Spinal cord (tissue), 9 donors: ENCODE measurements at regions not wholly inside any gene's neighbourhood (a gene's known extent, or its start where the extent isn't known, plus 50 kb on each side); places are given as distances from the start of the nearest gene placed in this dataset.
"Not testable (repeated sequence)": the region's sequence is repeated elsewhere in the genome, so short reads cannot be mapped to it uniquely, and the experiment has no call there.

Experiments
- DNase-seq, 6 donors: peaks; one replicate each; pipeline versions ENCODE4 v3.0.0 to v3.0.0-alpha.2; 2013 to 2015; ENCODE audit warnings: low spot score in 6 of 6, low read depth in 4 of 6
- H3K27ac ChIP-seq: one replicate; pipeline ENCODE4 v1.5.1; 2013; ENCODE audit warnings: low read depth, low read length, control low read depth
- H3K27me3 ChIP-seq: one replicate; pipeline ENCODE4 v1.6.1; 2013; ENCODE audit warnings: low read length; ENCODE audit not compliant: control insufficient read depth, insufficient read depth
- H3K36me3 ChIP-seq: one replicate; pipeline ENCODE4 v1.6.1; 2013; ENCODE audit warnings: low read length; ENCODE audit not compliant: control insufficient read depth, insufficient read depth
- H3K4me1 ChIP-seq: one replicate; pipeline ENCODE4 v1.6.1; 2013; ENCODE audit warnings: low read length; ENCODE audit not compliant: control insufficient read depth, insufficient read depth
- H3K4me3 ChIP-seq: one replicate; pipeline ENCODE4 v1.5.1; 2013; ENCODE audit warnings: low read depth, low read length, control low read depth
- H3K9me3 ChIP-seq: one replicate; pipeline ENCODE4 v1.6.1; 2013; ENCODE audit warnings: low read length; ENCODE audit not compliant: control insufficient read depth, insufficient read depth
- WGBS: methylation state at CpG from one replicate; pipeline ENCODE4 v1.1.5; 2013; ENCODE audit warnings: missing lambda C conversion rate; ENCODE audit not compliant: insufficient coverage; 5-methylcytosine and 5-hydroxymethylcytosine counted together
- donor health status: healthy.

- H3K27ac ChIP-seq, result no peak overlapping the region
- H3K4me1 ChIP-seq, result no peaks in the 10 kb centered on the region
- no peak overlapping the region for H3K4me3 ChIP-seq
- no peaks in the 10 kb centered on the region for H3K36me3 ChIP-seq
- no CpG with 5 or more reads among the region's 1 CpG for WGBS
- no peak for DNase-seq
- H3K9me3 ChIP-seq, result no peaks in the 10 kb centered on the region
- H3K27me3 ChIP-seq, result no peaks in the 10 kb centered on the region
Observed at GRCh38 chrX:124726881-124727280, 380.5 kb downstream of the SH2D1A start.

DNA sequence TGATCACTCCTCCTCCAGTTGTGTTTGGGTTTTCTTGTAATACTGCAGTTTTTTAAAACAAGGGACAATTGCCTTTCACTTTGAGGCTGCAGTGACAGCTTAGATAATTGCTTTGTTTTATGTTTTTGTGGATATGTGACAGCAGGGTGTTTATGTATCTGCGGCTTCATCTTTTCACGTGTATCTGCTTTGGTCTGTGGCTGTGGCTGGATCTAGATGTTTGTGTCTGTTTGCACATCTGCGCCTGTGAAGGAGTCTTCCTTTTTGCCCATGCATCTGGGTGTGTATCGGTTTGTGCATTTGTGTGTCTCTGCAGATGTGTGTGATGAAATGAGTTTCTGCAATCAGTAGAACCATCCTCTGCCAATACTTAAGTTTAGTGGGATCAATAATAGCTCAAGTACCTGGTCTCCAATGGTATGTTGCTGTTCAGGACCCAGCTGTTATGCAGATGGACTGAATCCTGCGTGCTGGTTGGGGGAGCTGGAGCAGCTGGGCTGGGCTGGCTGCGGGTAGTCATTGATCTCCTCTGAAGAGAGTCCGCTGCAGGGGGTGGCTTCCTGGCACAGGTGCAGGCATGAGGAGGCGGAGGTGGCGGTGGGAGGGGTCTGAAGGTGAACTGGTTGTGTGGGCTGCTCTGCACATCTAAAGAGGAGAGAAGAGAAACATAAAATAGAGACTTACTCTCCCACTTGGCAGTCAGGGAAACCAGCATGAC is 390.3 kb downstream of the SH2D1A start:
- DNase-seq, result no peak
- Histone ChIP-seq H3K4me1 (peaks cover 3% of the 10 kb centered on the region), H3K27me3 (no peaks in the 10 kb centered on the region), H3K36me3 (no peaks in the 10 kb centered on the region), H3K27ac (no peak overlapping the region), H3K4me3 (no peak overlapping the region), H3K9me3 (no peaks in the 10 kb centered on the region)
- 24% methylated on average over 7 of the region's 9 CpGs for WGBS

DNA sequence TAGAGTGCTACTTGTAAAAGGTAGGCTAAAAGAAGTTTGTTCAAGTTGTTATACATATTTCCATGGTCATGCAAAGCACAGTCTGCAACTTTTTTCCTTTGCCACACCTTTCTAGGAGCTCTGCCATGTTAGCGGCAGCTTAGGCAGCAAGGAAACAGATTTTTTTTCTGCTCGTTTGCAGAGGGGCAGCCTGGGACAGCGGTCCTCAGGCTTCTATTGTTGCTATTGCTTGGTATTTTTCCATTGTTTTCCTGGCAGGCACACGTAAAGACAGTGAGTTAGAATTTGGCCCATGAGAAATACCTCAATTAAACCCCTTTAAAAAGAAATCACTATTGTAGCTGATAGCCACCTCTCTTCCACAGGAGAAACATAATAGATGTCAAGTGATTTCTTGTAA is 391.4 kb downstream of the SH2D1A start:
- no peaks in the 10 kb centered on the region for H3K36me3 ChIP-seq
- H3K4me3 ChIP-seq, result no peak overlapping the region
- WGBS, result 44% methylated on average over 2 of the region's 4 CpGs
- no peak overlapping the region for H3K27ac ChIP-seq
- DNase-seq, result peak in 1 of 6 donors; percentile 15
- no peaks in the 10 kb centered on the region for H3K9me3 ChIP-seq
- no peaks in the 10 kb centered on the region for H3K27me3 ChIP-seq
- H3K4me1 ChIP-seq, result peaks cover 3% of the 10 kb centered on the region

DNA sequence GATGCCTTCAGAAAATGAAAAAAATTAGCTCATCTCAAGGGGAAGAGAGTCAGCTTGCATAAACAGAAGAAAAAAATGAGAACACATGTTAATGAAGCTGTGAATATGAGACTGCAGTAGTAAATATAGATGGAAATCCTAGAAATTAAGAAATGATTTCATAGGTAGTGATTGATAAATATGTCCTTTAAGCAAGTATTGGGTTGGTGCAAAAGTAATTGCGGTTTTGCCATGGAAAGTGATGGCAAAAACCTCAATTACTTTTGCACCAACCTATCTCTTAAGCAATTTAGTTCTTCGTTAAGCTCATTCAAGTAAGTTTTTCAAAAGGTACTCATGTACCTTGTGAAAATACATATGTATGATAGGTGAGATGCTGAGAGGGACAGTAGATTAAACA is 400.9 kb downstream of the SH2D1A start:
- no peaks in the 10 kb centered on the region for H3K36me3 ChIP-seq
- no peak overlapping the region for H3K4me3 ChIP-seq
- DNase-seq, result no peak
- no peaks in the 10 kb centered on the region for H3K9me3 ChIP-seq
- no peak overlapping the region for H3K27ac ChIP-seq
- H3K27me3 ChIP-seq, result no peaks in the 10 kb centered on the region
- no CpG with 5 or more reads among the region's 2 CpGs for WGBS
- H3K4me1 ChIP-seq, result no peaks in the 10 kb centered on the region

DNA sequence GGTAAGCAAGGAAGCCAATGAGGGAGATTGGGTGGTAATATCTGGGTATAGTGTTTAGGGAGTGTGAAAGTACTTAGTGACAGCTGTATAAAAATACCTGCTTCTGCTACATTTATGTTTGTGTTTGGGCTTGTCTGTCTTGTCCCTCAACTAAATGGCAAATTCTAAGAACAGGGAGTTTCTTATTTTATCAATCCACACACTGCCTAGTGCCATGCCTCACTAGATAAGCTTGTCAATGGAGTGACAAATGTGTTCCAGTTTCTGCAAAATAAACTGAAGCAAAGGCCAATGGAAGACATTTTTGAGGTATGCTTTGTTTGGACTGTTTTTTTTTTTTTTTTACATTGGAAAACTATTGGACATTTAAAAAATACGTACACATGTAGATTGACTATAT is 418.0 kb downstream of the SH2D1A start:
- Histone ChIP-seq H3K36me3 (no peaks in the 10 kb centered on the region), H3K27ac (no peak overlapping the region), H3K4me3 (no peak overlapping the region), H3K9me3 (no peaks in the 10 kb centered on the region), H3K4me1 (no peaks in the 10 kb centered on the region), H3K27me3 (no peaks in the 10 kb centered on the region)
- no peak for DNase-seq
- WGBS, result no CpG with 5 or more reads among the region's 1 CpG

- Histone ChIP-seq H3K4me1 (no peaks in the 10 kb centered on the region), H3K27me3 (no peaks in the 10 kb centered on the region), H3K9me3 (no peaks in the 10 kb centered on the region), H3K4me3 (no peak overlapping the region), H3K36me3 (no peaks in the 10 kb centered on the region), H3K27ac (no peak overlapping the region)
- DNase-seq, result peak in 3 of 6 donors; percentile 5 to 83 (median 9)
- WGBS, result no CpG with 5 or more reads among the region's 3 CpGs
Observed at GRCh38 chrX:124769166-124769565, 422.8 kb downstream of the SH2D1A start.

GRCh38 chrX:124771292-124771691 is 424.9 kb downstream of the SH2D1A start:
- Histone ChIP-seq H3K4me3 (no peak overlapping the region), H3K36me3 (no peaks in the 10 kb centered on the region), H3K4me1 (no peaks in the 10 kb centered on the region), H3K9me3 (no peaks in the 10 kb centered on the region), H3K27ac (no peak overlapping the region), H3K27me3 (no peaks in the 10 kb centered on the region)
- WGBS, result no CpG with 5 or more reads among the region's 2 CpGs
- peak in 1 of 6 donors; percentile 3 for DNase-seq

DNA sequence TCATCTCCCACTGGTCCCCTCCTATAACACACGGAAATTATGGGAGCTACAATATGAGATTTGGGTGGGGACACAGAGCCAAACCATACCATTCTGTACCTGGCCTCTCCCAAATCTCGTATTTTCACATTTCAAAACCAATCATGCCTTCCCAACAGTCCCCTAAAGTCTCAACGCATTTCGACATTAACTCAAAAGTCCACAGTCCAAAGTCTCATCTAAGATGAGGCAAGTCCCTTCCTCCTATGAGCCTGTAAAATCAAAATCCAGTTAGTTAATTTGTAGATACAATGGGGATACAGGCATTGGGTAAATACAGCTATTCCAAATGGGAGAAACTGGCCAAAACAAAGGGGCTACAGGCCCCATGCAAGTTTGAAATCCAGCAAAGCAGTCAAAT is 441.9 kb downstream of the SH2D1A start:
- 63% methylated on average over 1 of the region's 4 CpGs for WGBS
- H3K27ac ChIP-seq, DNase-seq, H3K9me3 ChIP-seq, H3K36me3 ChIP-seq, H3K4me1 ChIP-seq, H3K4me3 ChIP-seq, H3K27me3 ChIP-seq: not testable (repeated sequence)

GRCh38 chrX:124789874-124790273 is 443.5 kb downstream of the SH2D1A start:
- not testable (repeated sequence) for H3K4me3 ChIP-seq, H3K4me1 ChIP-seq, H3K27me3 ChIP-seq, H3K27ac ChIP-seq, DNase-seq, H3K9me3 ChIP-seq, H3K36me3 ChIP-seq
- 78% methylated on average over 1 of the region's 1 CpG for WGBS

DNA sequence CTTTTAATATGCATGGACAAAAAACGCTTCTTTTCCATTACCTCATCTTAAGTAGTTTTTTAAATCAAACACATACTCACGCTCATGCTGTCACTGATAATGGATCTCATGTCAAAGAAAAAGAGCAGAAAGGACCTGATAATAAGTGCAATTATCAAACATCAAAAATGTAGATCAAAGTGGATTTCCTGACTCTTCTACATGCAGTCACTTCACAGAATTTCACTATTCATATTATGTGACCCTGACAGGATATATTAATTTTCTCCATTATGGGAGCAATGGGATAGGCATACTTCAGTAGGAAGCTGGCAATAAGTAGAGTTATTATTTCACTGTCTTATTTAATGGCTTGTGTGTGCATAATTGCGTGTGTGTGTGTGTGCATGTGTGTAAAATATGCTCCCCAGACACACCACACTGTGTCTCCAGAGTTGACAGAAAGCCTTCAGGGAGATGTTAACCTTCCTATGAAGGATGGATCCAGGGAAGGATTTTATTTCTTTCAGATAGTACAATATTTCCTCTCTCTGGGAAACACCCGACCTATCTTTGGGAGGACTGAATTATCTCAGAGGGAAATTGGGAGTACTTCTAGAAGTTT is 445.2 kb downstream of the SH2D1A start:
- H3K9me3 ChIP-seq, result no peaks in the 10 kb centered on the region
- H3K27ac ChIP-seq, result no peak overlapping the region
- no CpG with 5 or more reads among the region's 4 CpGs for WGBS
- DNase-seq, result no peak
- no peaks in the 10 kb centered on the region for H3K27me3 ChIP-seq
- no peak overlapping the region for H3K4me3 ChIP-seq
- H3K36me3 ChIP-seq, result no peaks in the 10 kb centered on the region
- no peaks in the 10 kb centered on the region for H3K4me1 ChIP-seq
